ENCODE measurements at regions not wholly inside any gene's neighbourhood (a gene's known extent, or its start where the extent isn't known, plus 50 kb on each side); places are given as distances from the start of the nearest gene placed in this dataset.

DNA sequence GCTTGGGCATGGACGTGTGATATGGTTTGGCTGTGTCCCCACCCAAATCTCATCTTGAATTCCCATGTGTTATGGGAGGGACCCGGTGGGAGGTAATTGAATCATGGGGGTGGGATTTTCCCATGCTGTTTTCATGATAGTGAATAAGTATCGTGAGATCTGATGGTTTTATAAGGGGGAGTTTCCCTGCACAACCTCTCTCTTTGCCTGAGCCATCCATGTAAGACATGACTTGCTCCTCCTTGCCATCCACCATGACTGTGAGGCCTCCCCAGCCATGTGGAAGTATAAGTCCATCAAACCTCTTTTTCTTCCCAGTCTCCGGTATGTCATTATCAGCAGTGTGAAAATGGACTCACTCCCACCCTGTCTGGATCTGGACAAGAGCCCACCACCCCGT is 393.4 kb downstream of the SEC14L1 start:
- DNase-seq (ENCODE audit: low spot score) (no peak), ATAC-seq (ENCODE audit: low read depth) (no peak)
- H3K27me3 ChIP-seq (ENCODE audit: insufficient read depth, poor library complexity, severe bottlenecking), result peaks cover 9% of the 10 kb centered on the region
- H3K4me3 ChIP-seq (ENCODE audit: severe bottlenecking), result no peak overlapping the region
- TF ChIP-seq, protein P1, sequence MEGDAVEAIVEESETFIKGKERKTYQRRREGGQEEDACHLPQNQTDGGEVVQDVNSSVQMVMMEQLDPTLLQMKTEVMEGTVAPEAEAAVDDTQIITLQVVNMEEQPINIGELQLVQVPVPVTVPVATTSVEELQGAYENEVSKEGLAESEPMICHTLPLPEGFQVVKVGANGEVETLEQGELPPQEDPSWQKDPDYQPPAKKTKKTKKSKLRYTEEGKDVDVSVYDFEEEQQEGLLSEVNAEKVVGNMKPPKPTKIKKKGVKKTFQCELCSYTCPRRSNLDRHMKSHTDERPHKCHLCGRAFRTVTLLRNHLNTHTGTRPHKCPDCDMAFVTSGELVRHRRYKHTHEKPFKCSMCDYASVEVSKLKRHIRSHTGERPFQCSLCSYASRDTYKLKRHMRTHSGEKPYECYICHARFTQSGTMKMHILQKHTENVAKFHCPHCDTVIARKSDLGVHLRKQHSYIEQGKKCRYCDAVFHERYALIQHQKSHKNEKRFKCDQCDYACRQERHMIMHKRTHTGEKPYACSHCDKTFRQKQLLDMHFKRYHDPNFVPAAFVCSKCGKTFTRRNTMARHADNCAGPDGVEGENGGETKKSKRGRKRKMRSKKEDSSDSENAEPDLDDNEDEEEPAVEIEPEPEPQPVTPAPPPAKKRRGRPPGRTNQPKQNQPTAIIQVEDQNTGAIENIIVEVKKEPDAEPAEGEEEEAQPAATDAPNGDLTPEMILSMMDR (IDR thresholded peaks at IDR 0.05; ENCODE audit: poor library complexity, severe bottlenecking), result no peak
- no peaks in the 10 kb centered on the region for H3K9me3 ChIP-seq (ENCODE audit: severe bottlenecking)
- no peak overlapping the region for H3K27ac ChIP-seq (ENCODE audit: poor library complexity, severe bottlenecking)
- H3K4me1 ChIP-seq (ENCODE audit: insufficient read depth, poor library complexity, severe bottlenecking), result no peaks in the 10 kb centered on the region
- no peaks in the 10 kb centered on the region for H3K36me3 ChIP-seq (ENCODE audit: low read depth)

DNA sequence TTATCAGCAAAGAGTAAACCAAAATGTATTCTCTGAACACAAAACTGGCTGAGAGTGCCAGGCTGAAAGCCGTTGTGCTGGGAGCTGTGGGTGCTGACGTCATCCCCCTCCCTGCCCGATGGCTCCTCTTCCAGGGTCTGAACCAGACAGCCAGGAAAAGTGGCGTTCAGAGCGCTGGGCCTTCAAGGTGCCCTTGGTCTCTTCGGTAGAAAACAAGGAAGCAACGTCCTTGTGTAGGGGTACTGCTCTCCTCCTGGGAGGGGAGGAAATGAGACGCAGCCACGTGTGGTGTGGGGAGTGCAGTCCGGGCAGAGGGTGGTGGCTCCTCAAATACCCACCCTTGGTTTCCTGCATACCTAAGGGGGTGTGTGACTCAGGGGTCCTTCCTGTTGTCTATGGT is 394.7 kb downstream of the SEC14L1 start:
- H3K4me1 ChIP-seq (ENCODE audit: insufficient read depth, poor library complexity, severe bottlenecking), result no peaks in the 10 kb centered on the region
- DNase-seq (ENCODE audit: low spot score) (no peak), ATAC-seq (ENCODE audit: low read depth) (no peak)
- H3K27me3 ChIP-seq (ENCODE audit: insufficient read depth, poor library complexity, severe bottlenecking), result peaks cover 4% of the 10 kb centered on the region
- H3K36me3 ChIP-seq (ENCODE audit: low read depth), result no peaks in the 10 kb centered on the region
- H3K27ac ChIP-seq (ENCODE audit: poor library complexity, severe bottlenecking), result no peak overlapping the region
- H3K4me3 ChIP-seq (ENCODE audit: severe bottlenecking), result no peak overlapping the region
- TF ChIP-seq, protein P1 (IDR thresholded peaks at IDR 0.05; ENCODE audit: poor library complexity, severe bottlenecking), result no peak
- H3K9me3 ChIP-seq (ENCODE audit: severe bottlenecking), result no peaks in the 10 kb centered on the region

DNA sequence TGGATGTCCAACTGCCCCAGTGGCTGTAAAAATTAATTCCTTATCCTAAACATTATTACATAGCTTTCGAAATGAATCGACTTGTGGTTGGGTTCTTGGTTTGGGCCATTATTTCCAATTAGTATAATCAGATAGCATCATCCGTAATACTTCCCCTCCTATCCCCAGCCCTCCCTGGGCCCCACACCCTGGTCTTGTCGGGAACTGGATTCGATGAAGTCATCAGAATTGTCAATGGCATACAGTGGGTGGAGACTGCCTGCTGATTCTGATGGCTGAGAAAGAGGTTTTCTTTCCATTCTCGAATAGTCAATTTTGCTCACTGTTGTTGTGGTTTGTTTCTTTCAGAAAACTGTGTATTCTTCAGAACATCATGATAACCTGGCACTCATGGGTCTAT is 395.1 kb downstream of the SEC14L1 start:
- no peaks in the 10 kb centered on the region for H3K9me3 ChIP-seq (ENCODE audit: severe bottlenecking)
- H3K27me3 ChIP-seq (ENCODE audit: insufficient read depth, poor library complexity, severe bottlenecking), result peaks cover 4% of the 10 kb centered on the region
- no peaks in the 10 kb centered on the region for H3K4me1 ChIP-seq (ENCODE audit: insufficient read depth, poor library complexity, severe bottlenecking)
- H3K36me3 ChIP-seq (ENCODE audit: low read depth), result no peaks in the 10 kb centered on the region
- no peak overlapping the region for H3K27ac ChIP-seq (ENCODE audit: poor library complexity, severe bottlenecking)
- ATAC-seq (ENCODE audit: low read depth) (no peak), DNase-seq (ENCODE audit: low spot score) (no peak)
- H3K4me3 ChIP-seq (ENCODE audit: severe bottlenecking), result no peak overlapping the region
- TF ChIP-seq, protein P1 (IDR thresholded peaks at IDR 0.05; ENCODE audit: poor library complexity, severe bottlenecking), result no peak

DNA sequence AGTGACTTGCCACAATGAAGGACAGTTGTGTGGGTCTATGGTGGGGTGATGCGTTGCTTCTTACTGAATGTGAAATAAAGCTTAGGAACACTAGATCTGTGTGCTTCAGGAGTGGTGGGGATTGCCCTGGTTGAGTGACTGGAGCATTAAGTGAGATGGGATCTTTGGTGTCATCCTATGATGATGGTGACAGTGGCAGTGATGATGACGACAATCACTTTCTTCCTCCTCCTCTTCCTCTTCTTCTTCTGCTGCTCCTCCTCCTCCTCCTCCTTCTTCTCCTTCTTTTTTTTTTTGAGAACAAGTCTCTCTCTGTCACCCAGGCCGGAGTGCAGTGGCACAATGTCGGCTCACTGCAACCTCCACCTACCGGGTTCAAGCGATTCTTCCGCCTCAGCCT is 396.8 kb downstream of the SEC14L1 start:
- Histone ChIP-seq H3K9me3 (ENCODE audit: severe bottlenecking) (no peaks in the 10 kb centered on the region), H3K27ac (ENCODE audit: poor library complexity, severe bottlenecking) (no peak overlapping the region), H3K4me1 (ENCODE audit: insufficient read depth, poor library complexity, severe bottlenecking) (no peaks in the 10 kb centered on the region), H3K36me3 (ENCODE audit: low read depth) (no peaks in the 10 kb centered on the region), H3K27me3 (ENCODE audit: insufficient read depth, poor library complexity, severe bottlenecking) (peaks cover 8% of the 10 kb centered on the region), H3K4me3 (ENCODE audit: severe bottlenecking) (no peak overlapping the region)
- TF ChIP-seq, protein P1 (IDR thresholded peaks at IDR 0.05; ENCODE audit: poor library complexity, severe bottlenecking), result no peak
- DNase-seq (ENCODE audit: low spot score), result peak; percentile 12
- ATAC-seq (ENCODE audit: low read depth), result no peak

DNA sequence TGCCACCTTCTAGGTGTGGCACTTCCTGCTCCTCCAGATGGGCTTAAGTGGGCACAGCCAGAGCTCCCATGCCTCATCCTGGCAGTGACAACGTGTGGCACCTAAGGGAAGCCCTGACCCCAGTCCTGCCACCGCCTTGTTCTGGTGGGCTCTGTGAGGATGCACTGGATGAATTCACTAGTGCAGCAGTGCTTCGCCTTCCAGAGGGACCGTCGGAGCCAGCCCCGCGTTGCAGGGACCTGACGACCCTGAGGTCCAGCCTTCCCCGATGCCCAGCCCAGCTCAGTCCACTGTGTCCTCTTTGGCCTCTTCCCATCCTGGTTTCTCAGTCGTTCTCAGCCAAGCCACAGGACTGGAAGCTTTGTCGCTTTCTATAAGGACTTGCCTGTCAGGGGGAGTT is 399.8 kb downstream of the SEC14L1 start:
- peaks cover 8% of the 10 kb centered on the region for H3K27me3 ChIP-seq (ENCODE audit: insufficient read depth, poor library complexity, severe bottlenecking)
- ATAC-seq (ENCODE audit: low read depth), result no peak

More for the DNA sequence above, 399.8 kb downstream of the SEC14L1 start:
- DNase-seq (ENCODE audit: low spot score), result peak; percentile 65
- Histone ChIP-seq H3K4me3 (ENCODE audit: severe bottlenecking) (no peak overlapping the region), H3K27ac (ENCODE audit: poor library complexity, severe bottlenecking) (no peak overlapping the region), H3K9me3 (ENCODE audit: severe bottlenecking) (no peaks in the 10 kb centered on the region), H3K36me3 (ENCODE audit: low read depth) (no peaks in the 10 kb centered on the region), H3K4me1 (ENCODE audit: insufficient read depth, poor library complexity, severe bottlenecking) (peaks cover 14% of the 10 kb centered on the region)
- TF ChIP-seq, protein P1 (IDR thresholded peaks at IDR 0.05; ENCODE audit: poor library complexity, severe bottlenecking), result no peak

Measured in RWPE2 (cell line).